HepG2 (cell line): ENCODE measurements at regions not wholly inside any gene's neighbourhood (a gene's known extent, or its start where the extent isn't known, plus 50 kb on each side); places are given as distances from the start of the nearest gene placed in this dataset.

ENCODE experiments used
- ARID4A ChIP-seq: sonication (generic); formaldehyde crosslinking; IDR thresholded peaks from 2 replicates; pipeline ENCODE4 v1.5.0; 2020; ENCODE audit warnings: mild to moderate bottlenecking, missing genetic modification reagents, borderline replicate concordance
- HNRNPH1 ChIP-seq: fragments of 200-400 bp; formaldehyde crosslinking; optimal IDR thresholded peaks from 2 replicates; pipeline ENCODE3; 2017; ENCODE audit warnings: mild to moderate bottlenecking, low read depth, low read length
- HNRNPL ChIP-seq: fragments of 200-400 bp; formaldehyde crosslinking; IDR thresholded peaks from 2 replicates; pipeline ENCODE4 v1.6.1; 2017; ENCODE audit warnings: mild to moderate bottlenecking, low read depth, low read length
- HOMEZ ChIP-seq: IDR thresholded peaks from 2 replicates; pipeline ENCODE4 v1.6.1; 2016; ENCODE audit warnings: low read depth
- ISL2 ChIP-seq: sonication (generic); formaldehyde crosslinking; IDR thresholded peaks from 2 replicates; pipeline ENCODE4 v1.5.0; 2020; ENCODE audit warnings: missing genetic modification reagents
- JDP2 ChIP-seq: sonication (generic); formaldehyde crosslinking; IDR thresholded peaks from 2 replicates; pipeline ENCODE4 v1.8.1; 2022; ENCODE audit warnings: missing genetic modification reagents, borderline replicate concordance
- NFYC ChIP-seq: IDR thresholded peaks from 2 replicates; pipeline ENCODE4 v1.6.1; 2016; ENCODE audit warnings: missing genetic modification reagents, missing compliant biosample characterization
- REPIN1 ChIP-seq: sonication (generic); formaldehyde crosslinking; IDR thresholded peaks from 2 replicates; pipeline ENCODE4 v1.8.0; 2022; ENCODE audit warnings: missing genetic modification reagents, low read depth, mild to moderate bottlenecking, borderline replicate concordance
- RNF2 ChIP-seq: fragments of 450-650 bp; conservative IDR thresholded peaks from 2 replicates; pipeline ENCODE4 v1.6.1; 2016; ENCODE audit warnings: low read depth
- ZFP41 ChIP-seq: sonication (generic); formaldehyde crosslinking; IDR thresholded peaks from 2 replicates; pipeline ENCODE4 v1.4.0; 2020; ENCODE audit warnings: mild to moderate bottlenecking, missing genetic modification reagents, borderline replicate concordance
- ZNF121 ChIP-seq: sonication (generic); formaldehyde crosslinking; IDR thresholded peaks from 2 replicates; pipeline ENCODE4 v1.5.0; 2020; ENCODE audit warnings: mild to moderate bottlenecking, missing genetic modification reagents
- ZNF317 ChIP-seq: sonication (generic); formaldehyde crosslinking; IDR thresholded peaks from 2 replicates; pipeline ENCODE4 v1.5.0; 2020; ENCODE audit warnings: mild to moderate bottlenecking, missing genetic modification reagents
- ZNF446 ChIP-seq: sonication (generic); formaldehyde crosslinking; IDR thresholded peaks from 2 replicates; pipeline ENCODE4 v1.5.0; 2020; ENCODE audit warnings: mild to moderate bottlenecking, missing genetic modification reagents
- ZNF563 ChIP-seq: sonication (generic); formaldehyde crosslinking; IDR thresholded peaks from 2 replicates; pipeline ENCODE4 v1.8.0; 2022; ENCODE audit warnings: mild to moderate bottlenecking, moderate library complexity, missing genetic modification reagents
- ZNF598 ChIP-seq: sonication (generic); formaldehyde crosslinking; IDR thresholded peaks from 2 replicates; pipeline ENCODE4 v1.5.1; 2020; ENCODE audit warnings: mild to moderate bottlenecking, missing genetic modification reagents, borderline replicate concordance
- ZNF775 ChIP-seq: sonication (generic); formaldehyde crosslinking; IDR thresholded peaks from 2 replicates; pipeline ENCODE4 v1.4.0; 2020; ENCODE audit warnings: missing genetic modification reagents, mild to moderate bottlenecking, moderate library complexity, borderline replicate concordance
- ZSCAN21 ChIP-seq: sonication (generic); formaldehyde crosslinking; IDR thresholded peaks from 2 replicates; pipeline ENCODE4 v1.8.0; 2022; ENCODE audit warnings: mild to moderate bottlenecking, missing genetic modification reagents, moderate library complexity, borderline replicate concordance
- TF ChIP-seq, protein P1 (sequence below): sonication (generic); formaldehyde crosslinking; IDR thresholded peaks from 2 replicates; pipeline ENCODE4 v1.5.1; 2020; ENCODE audit warnings: mild to moderate bottlenecking, moderate library complexity, missing genetic modification reagents

DNA sequence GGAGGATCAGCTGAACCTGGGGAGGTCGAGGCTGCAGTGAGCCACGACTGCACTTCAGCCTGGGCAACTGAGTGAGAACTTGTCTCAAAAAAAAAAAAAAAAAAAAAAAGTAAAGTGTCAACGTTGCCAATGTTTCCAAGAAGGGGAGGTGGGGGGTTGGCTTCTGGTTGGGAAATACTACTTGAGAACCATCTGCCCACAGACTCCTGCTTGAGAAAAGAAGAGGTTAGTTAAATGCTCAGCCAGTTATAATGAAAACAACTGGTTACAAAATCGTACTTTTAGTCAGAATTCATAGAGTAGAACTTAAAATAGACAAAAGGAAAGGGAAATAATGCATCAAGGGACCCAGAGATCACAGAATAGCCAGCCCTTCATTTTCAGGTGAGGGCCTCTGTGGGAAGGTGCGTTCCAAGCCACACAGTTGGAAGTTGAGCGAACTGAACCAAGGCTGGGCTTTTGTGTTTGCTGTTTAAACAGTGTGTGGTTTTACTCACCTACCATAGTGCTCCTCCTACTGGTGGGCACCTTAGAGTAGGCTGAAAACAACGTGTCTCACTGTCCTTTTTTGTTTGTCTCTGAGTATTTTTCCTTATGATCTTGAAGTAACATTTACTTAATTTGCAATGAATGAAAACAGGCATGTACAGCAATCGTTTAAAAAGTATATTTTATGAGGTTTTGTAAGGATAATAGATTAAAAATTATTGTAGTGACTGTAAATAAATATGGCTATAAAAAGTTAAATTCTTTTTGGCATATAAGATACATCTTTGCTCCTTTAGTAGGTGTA lies 200.7 kb downstream of the BCAS1 start (continued):
- TF ChIP-seq, protein P1, sequence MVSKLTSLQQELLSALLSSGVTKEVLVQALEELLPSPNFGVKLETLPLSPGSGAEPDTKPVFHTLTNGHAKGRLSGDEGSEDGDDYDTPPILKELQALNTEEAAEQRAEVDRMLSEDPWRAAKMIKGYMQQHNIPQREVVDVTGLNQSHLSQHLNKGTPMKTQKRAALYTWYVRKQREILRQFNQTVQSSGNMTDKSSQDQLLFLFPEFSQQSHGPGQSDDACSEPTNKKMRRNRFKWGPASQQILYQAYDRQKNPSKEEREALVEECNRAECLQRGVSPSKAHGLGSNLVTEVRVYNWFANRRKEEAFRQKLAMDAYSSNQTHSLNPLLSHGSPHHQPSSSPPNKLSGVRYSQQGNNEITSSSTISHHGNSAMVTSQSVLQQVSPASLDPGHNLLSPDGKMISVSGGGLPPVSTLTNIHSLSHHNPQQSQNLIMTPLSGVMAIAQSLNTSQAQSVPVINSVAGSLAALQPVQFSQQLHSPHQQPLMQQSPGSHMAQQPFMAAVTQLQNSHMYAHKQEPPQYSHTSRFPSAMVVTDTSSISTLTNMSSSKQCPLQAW (CRISPR knock-in tag), result 0 out of 2 replicates have a peak, but pooled peaks have one; percentile 34
- no peak for TF ChIP-seq HNRNPH1
- TF ChIP-seq REPIN1 (CRISPR knock-in tag), result peak; percentile 89; the same call in 1 of the 2 replicates
- peak; percentile 41; the same call in 1 of the 2 replicates for TF ChIP-seq NFYC (CRISPR knock-in tag)
- TF ChIP-seq ZSCAN21 (CRISPR knock-in tag), result 0 out of 2 replicates have a peak, but pooled peaks have one; percentile 44
- no peak for TF ChIP-seq ZNF446 (CRISPR knock-in tag)
- no peak for TF ChIP-seq ZNF563 (CRISPR knock-in tag)
- no peak for TF ChIP-seq ZNF598
- TF ChIP-seq ZFP41 (CRISPR knock-in tag), result no peak
- peak; percentile 75; the same call in 1 of the 2 replicates for TF ChIP-seq ZNF317 (CRISPR knock-in tag)
- TF ChIP-seq ZNF775 (CRISPR knock-in tag), result no peak
- peak; percentile 66; the same call in 1 of the 2 replicates for TF ChIP-seq ZNF121
- TF ChIP-seq ARID4A (CRISPR knock-in tag), result no peak; the same call in 1 of the 2 replicates
- TF ChIP-seq HNRNPL, result 0 out of 2 replicates have a peak, but pooled peaks have one; percentile 23
- TF ChIP-seq HOMEZ, result peak; percentile 95
- TF ChIP-seq ISL2 (CRISPR knock-in tag), result peak; percentile 89
- no peak for TF ChIP-seq RNF2
- no peak for TF ChIP-seq JDP2
